Glomerular visceral epithelial cell (primary cell): ENCODE measurements at regions not wholly inside any gene's neighbourhood (a gene's known extent, or its start where the extent isn't known, plus 50 kb on each side); places are given as distances from the start of the nearest gene placed in this dataset.

Experiments used
- DNase-seq: peaks from one replicate; pipeline ENCODE4 v3.0.0-alpha.2; 2016; ENCODE audit errors: extremely low spot score

DNA sequence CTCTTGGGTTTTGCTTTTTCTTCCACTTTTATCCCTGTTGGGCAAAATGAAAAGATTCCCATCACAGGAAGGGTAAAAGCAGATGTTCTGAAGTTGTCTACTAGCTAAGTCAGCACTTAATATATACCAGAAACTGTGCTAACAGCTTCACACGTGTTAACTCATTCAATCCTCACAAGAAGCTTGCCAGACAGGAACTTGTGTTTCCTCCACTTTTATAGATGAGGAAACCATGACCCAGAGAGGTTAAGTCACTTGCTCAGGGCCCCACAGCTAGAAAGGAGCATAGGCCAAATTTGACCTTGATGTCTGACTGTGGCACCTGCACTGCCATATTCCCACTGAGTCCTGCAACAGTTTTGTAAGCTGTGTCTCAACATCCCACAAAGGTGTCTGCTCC lies 76.8 kb upstream of the EPC2 start:
- no peak for DNase-seq

DNA sequence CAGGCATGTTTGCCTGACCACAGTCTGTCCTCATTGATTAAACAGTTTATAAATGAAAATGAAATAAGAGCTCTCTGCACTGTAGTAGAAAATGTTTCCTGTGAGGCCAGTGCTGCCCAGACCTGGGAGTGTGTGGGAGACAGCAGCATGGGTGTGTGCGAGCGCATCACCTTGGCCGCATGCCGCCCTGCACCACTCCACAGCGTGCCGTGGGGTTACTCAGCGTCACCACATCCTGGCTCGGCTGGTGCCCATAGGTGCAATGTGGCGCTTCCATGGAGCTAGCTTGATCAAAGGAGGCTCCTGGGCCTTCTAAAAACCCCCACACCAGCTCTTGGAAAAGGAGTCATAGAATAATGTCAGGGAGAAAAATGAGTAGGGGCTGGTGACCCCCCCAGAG lies 76.0 kb upstream of the EPC2 start:
- DNase-seq: no peak

DNA sequence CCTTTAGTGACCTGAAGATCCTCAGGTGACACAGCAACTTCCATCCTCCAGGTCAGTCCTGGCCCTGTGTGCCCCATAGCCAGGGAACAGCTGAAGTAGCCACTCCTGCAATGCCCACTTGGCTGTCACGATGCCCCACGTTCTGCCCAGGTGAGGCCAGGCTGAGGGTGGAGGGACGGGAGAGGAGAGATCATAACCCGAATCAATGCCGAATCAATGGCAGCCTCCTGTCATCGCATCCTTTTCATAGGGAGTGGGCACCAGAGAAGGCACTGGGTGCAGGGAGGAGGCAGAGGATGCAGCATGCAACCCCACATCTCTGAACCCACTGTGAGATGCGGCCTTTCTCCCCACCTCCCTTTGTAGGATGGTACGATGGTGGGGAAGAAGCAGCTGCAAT lies 75.3 kb upstream of the EPC2 start:
- no peak for DNase-seq

DNA sequence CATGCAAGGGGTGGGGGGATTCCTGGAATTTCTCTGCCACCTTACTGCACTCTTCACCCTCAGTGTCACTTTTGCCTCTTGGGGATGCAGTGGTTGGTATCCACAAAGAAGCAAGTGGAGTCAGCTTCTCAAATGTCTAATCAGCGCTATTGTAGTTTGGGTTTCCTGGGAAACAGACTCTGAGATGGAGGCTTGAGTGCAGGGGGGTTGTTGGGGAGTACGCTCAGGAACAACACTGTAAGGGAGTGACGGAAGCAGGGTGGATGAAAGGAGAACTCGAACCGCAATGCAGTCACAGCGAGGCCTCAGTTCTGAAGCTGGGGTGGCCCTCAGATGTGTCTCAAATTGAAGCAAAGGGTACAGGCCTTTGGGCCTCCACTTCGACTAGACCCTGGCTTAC lies 73.6 kb upstream of the EPC2 start:
- no peak for DNase-seq

DNA sequence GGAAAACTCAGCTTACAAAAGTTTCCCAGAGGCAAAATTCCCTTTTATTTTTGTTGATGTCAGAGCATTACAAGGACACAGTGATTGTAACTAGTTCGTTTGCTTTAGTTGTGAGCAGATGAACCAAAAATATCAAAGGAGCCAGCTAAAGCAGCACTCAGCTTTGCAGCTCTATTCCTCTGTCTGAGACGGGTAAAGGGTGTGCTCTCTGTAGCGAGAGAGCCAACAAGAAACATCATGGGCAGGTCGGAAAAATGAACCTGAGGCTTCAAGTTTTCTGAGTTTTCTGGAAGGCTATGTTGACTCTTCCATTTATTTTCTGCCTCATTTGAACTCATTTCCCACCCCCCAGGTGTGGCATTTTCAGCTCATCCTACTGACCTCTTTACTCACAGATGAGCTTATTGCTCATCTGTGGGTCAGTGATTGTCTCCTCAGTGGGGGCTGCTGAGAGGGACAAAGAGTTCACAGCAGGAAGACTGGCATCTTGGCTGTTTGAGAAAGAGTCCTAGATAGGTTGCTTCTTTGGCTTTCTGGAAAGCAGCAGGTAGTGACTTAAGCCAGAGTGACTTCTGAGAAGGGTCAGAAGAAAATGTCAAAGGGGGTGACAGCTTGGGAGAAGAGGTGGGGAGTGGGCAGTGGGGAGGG lies 66.6 kb upstream of the EPC2 start:
- DNase-seq: no peak

DNA sequence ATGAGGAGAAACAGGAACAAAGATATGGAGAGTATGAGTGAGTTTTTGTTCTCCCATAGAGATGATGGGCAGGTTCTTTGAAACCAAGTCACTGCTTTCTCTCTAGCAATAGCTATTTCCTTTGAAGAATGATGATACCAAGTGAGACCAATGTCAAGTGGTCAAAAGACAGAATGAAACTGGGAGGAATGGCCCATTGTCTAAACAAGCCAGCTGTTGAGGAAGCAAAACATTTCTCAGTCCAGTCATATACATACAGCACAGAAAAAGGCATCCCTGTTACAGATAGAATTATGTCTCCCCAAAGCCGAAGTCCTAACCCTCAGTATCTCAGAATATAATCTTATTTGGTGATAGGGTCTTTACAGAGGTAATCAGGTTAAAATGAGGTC lies 66.1 kb upstream of the EPC2 start:
- no peak for DNase-seq

DNA sequence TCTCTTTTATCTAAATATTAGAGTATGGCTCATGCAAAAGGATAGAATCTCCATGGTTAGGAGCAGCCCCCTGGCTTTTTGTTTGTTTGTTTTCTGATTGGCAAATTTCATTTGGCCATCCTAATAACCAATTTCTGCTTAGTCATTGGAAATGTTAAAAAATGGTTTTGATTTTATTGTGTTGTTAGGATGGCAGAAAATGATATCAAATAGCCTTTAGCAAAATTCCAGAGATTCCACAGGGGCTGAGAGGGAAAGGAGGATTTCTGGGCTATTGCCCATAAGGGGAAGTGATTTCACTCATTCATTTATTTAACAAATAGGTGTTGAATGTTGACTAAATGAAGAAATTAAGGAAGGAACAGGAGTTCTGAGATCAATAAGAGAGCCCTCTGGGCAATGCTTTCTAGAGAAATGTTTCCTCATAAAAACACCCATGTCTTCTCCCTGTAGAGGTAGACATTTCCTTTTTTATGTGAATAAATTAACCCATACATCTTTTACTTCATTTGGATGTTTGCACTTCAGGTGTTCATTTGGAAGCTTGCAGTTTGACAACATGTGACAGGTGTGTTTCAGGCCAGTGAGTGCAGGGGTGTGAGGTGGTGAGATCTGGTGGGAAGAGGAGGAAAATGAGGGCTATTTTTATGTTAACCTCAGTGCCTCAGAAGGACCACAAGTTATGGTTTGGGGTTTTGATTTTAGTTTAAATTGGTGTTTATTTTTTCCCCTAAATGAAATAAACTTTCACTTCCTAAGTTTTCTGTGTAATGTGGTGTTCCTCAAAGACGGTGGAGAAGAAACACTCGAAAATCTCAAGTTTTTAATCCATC lies 61.7 kb upstream of the EPC2 start:
- peak; percentile 18 for DNase-seq

DNA sequence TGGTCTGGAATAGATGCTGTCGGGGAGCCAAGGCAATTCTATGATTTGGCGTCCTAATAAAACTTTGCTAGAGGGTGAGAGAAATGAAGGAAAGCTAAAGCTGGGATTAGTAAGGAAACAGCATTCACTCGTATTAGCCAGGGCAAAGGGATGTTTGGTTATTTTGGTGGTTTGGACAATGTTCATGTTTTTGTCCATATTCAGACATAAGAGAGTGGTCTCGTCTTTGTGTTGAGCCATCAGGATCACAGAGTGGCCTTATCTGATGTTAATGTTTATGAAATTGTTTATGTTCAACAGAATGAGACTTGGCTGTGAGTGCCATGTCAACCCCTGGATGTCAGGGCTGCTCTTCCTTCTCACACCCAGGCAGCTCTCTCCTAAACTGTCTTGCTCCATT lies 58.9 kb upstream of the EPC2 start:
- no peak for DNase-seq

DNA sequence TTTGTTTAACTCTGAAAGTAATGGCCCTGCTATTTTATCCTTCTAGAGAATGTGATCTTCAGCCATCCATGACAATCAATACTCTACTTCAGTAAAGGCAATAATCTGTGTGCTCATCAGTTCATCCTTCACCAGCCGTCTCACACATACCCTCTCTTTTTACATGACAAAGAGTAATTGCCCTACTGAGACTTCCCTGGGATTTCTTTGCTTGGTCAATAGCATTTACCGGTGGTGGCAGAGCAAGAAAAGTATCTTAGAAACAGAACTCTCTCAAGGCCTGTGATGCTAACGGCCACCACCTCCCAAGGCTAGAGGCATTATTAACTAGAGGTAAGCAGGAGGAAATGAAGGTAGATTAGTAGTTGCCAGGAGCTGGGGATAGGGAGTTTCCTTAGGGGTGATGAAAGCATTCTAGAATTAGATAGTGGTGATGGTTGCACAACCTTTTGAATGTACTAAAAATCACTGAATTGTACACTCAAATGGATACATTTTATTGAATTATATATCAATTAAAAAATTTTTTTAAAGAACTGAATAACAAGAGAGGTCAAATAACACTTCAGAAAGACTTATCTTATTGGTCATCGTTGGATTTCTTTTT lies 57.9 kb upstream of the EPC2 start:
- no peak for DNase-seq

DNA sequence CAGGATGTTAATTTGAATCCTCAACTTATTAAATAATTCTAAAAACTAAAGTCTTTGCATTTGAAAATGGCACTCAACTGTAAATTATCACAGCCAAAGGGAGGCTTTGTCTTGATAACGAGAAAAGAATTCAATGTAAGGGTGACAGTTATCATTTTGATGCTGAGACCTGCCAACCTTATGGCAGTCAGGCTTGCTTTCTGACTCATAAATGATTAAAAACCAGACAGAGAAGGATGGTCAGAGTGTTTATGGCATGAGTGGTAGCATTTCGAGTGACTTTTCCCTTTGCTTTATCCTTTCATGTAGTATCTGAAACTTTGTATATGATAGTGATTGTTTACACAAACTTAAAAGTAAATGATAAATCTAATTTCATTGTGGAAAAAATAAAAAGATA lies 53.9 kb upstream of the EPC2 start:
- no peak for DNase-seq

DNA sequence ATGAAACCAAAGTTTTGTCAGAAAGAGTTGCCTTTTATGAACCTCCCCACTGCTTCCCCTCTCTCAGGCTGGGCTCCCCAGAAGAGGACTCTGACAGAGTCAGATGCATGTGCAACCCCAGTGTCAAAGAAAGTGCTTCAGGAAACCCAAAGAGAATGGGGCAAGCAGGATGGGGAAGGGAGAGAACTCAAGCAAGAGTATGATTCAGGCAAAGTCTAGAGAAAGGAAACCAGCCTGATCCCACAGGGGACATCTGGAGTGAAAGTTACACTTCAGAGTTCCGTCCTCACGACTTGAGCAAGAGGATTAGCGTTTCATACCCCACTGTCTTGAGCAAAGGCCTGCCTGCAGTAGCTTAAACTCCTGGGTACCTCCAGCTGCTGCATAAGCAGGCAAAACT lies 51.8 kb upstream of the EPC2 start:
- DNase-seq: no peak

DNA sequence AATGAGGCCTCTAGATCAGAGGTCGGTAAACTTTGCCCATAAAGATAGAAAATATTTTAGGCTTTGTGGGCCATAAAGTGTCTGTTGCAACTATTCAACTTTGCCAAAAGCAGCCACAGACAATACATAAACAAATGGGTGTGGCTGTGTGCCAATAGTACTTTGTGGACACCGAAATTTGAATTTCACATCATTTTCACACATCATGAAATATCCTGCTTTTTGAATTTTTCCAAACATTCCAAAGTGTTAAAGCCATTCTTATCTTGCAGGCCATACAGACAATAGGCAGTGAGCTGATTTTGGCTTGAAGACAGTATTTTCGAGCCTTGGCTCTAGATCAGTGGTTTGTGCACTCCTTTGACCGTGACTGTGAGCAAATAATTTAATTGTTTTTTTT lies 51.1 kb upstream of the EPC2 start:
- DNase-seq: no peak

DNA sequence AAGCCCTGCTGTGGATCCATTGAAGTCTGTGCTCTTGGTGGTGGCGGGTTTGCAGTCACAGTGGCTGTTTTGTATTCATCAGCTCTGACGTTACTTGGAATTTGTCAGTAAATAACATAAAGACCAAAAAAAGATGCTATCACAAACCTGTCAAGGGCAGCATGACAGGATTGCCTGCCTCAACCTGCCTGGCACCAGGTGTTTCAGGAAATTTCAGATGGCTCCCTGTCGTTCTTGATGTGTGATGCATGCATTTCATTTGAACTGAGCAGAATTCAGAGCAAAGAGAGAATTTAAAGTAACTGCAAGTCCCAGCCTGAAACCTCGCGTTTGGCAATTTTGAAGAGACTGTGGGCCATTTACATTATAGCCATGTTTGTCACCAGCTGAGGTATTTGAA lies 50.3 kb upstream of the EPC2 start:
- no peak for DNase-seq
